ENCODE measurements at regions not wholly inside any gene's neighbourhood (a gene's known extent, or its start where the extent isn't known, plus 50 kb on each side); places are given as distances from the start of the nearest gene placed in this dataset.
"Not testable (repeated sequence)": the region's sequence is repeated elsewhere in the genome, so short reads cannot be mapped to it uniquely, and the experiment has no call there.

- H3K9me3 ChIP-seq (ENCODE audit: control insufficient read depth, low read length) = no peaks in the 10 kb centered on the region
- H3K9ac ChIP-seq (ENCODE audit: low read length) = no peak overlapping the region
- no peaks in the 10 kb centered on the region for H3K36me3 ChIP-seq (ENCODE audit: control insufficient read depth, insufficient read depth, low read length, severe bottlenecking)
- peaks cover 28% of the 10 kb centered on the region for H3K27me3 ChIP-seq (replicated peaks; ENCODE audit: control insufficient read depth, insufficient read depth, low read length)
- H3K4me1 ChIP-seq (ENCODE audit: control insufficient read depth, insufficient read depth, low read length) = no peaks in the 10 kb centered on the region
- no peak for DNase-seq (ENCODE audit: low read depth)
- H3K4me3 ChIP-seq (ENCODE audit: low read length) = no peak overlapping the region
Observed at GRCh38 chr17:77526259-77526711, 385.5 kb downstream of the SEC14L1 start.

GRCh38 chr17:77526728-77527350, 386.1 kb downstream of the SEC14L1 start:
- no peak overlapping the region for H3K9ac ChIP-seq (ENCODE audit: low read length)
- H3K36me3 ChIP-seq (ENCODE audit: control insufficient read depth, insufficient read depth, low read length, severe bottlenecking) = no peaks in the 10 kb centered on the region
- no peaks in the 10 kb centered on the region for H3K4me1 ChIP-seq (ENCODE audit: control insufficient read depth, insufficient read depth, low read length)
- no peak for DNase-seq (ENCODE audit: low read depth)
- peaks cover 29% of the 10 kb centered on the region for H3K27me3 ChIP-seq (replicated peaks; ENCODE audit: control insufficient read depth, insufficient read depth, low read length)
- no peak overlapping the region for H3K4me3 ChIP-seq (ENCODE audit: low read length)
- H3K9me3 ChIP-seq (ENCODE audit: control insufficient read depth, low read length) = no peaks in the 10 kb centered on the region

GRCh38 chr17:77527409-77527808, 386.6 kb downstream of the SEC14L1 start:
- peaks cover 31% of the 10 kb centered on the region for H3K27me3 ChIP-seq (replicated peaks; ENCODE audit: control insufficient read depth, insufficient read depth, low read length)
- DNase-seq (ENCODE audit: low read depth) = no peak
- no peaks in the 10 kb centered on the region for H3K4me1 ChIP-seq (ENCODE audit: control insufficient read depth, insufficient read depth, low read length)
- H3K9ac ChIP-seq (ENCODE audit: low read length) = no peak overlapping the region
- no peak overlapping the region for H3K4me3 ChIP-seq (ENCODE audit: low read length)
- H3K36me3 ChIP-seq (ENCODE audit: control insufficient read depth, insufficient read depth, low read length, severe bottlenecking) = no peaks in the 10 kb centered on the region
- no peaks in the 10 kb centered on the region for H3K9me3 ChIP-seq (ENCODE audit: control insufficient read depth, low read length)

- Histone ChIP-seq H3K4me3 (ENCODE audit: low read length) (no peak overlapping the region), H3K9me3 (ENCODE audit: control insufficient read depth, low read length) (no peaks in the 10 kb centered on the region), H3K36me3 (ENCODE audit: control insufficient read depth, insufficient read depth, low read length, severe bottlenecking) (no peaks in the 10 kb centered on the region), H3K27me3 (replicated peaks; ENCODE audit: control insufficient read depth, insufficient read depth, low read length) (peaks cover 33% of the 10 kb centered on the region), H3K9ac (ENCODE audit: low read length) (no peak overlapping the region), H3K4me1 (ENCODE audit: control insufficient read depth, insufficient read depth, low read length) (no peaks in the 10 kb centered on the region)
- no peak for DNase-seq (ENCODE audit: low read depth)
Observed at GRCh38 chr17:77527836-77528505, 387.2 kb downstream of the SEC14L1 start.

GRCh38 chr17:77528516-77529327, 388.0 kb downstream of the SEC14L1 start:
- peak; percentile 52 for DNase-seq (ENCODE audit: low read depth)
- Histone ChIP-seq H3K9ac (ENCODE audit: low read length) (no peak overlapping the region), H3K36me3 (ENCODE audit: control insufficient read depth, insufficient read depth, low read length, severe bottlenecking) (no peaks in the 10 kb centered on the region), H3K9me3 (ENCODE audit: control insufficient read depth, low read length) (no peaks in the 10 kb centered on the region), H3K27me3 (replicated peaks; ENCODE audit: control insufficient read depth, insufficient read depth, low read length) (peaks cover 33% of the 10 kb centered on the region), H3K4me1 (ENCODE audit: control insufficient read depth, insufficient read depth, low read length) (no peaks in the 10 kb centered on the region), H3K4me3 (ENCODE audit: low read length) (peak overlapping the region; percentile 47)

- peaks cover 33% of the 10 kb centered on the region for H3K27me3 ChIP-seq (replicated peaks; ENCODE audit: control insufficient read depth, insufficient read depth, low read length)
- H3K9ac ChIP-seq (ENCODE audit: low read length) = no peak overlapping the region
- DNase-seq (ENCODE audit: low read depth) = no peak
- H3K9me3 ChIP-seq (ENCODE audit: control insufficient read depth, low read length) = peaks cover 4% of the 10 kb centered on the region
- H3K36me3 ChIP-seq (ENCODE audit: control insufficient read depth, insufficient read depth, low read length, severe bottlenecking) = no peaks in the 10 kb centered on the region
- no peak overlapping the region for H3K4me3 ChIP-seq (ENCODE audit: low read length)
- H3K4me1 ChIP-seq (ENCODE audit: control insufficient read depth, insufficient read depth, low read length) = no peaks in the 10 kb centered on the region
Observed at GRCh38 chr17:77529328-77529650, 388.5 kb downstream of the SEC14L1 start.

GRCh38 chr17:77530591-77530990, 389.8 kb downstream of the SEC14L1 start:
- no peak for DNase-seq (ENCODE audit: low read depth)
- H3K4me1 ChIP-seq (ENCODE audit: control insufficient read depth, insufficient read depth, low read length) = no peaks in the 10 kb centered on the region
- peaks cover 6% of the 10 kb centered on the region for H3K9me3 ChIP-seq (ENCODE audit: control insufficient read depth, low read length)
- H3K4me3 ChIP-seq (ENCODE audit: low read length) = no peak overlapping the region
- H3K27me3 ChIP-seq (replicated peaks; ENCODE audit: control insufficient read depth, insufficient read depth, low read length) = peaks cover 33% of the 10 kb centered on the region
- no peak overlapping the region for H3K9ac ChIP-seq (ENCODE audit: low read length)
- H3K36me3 ChIP-seq (ENCODE audit: control insufficient read depth, insufficient read depth, low read length, severe bottlenecking) = no peaks in the 10 kb centered on the region

- no peaks in the 10 kb centered on the region for H3K36me3 ChIP-seq (ENCODE audit: control insufficient read depth, insufficient read depth, low read length, severe bottlenecking)
Observed at GRCh38 chr17:77531002-77531401, 390.2 kb downstream of the SEC14L1 start.

GRCh38 chr17:77531641-77532040, 390.9 kb downstream of the SEC14L1 start:
- peaks cover 40% of the 10 kb centered on the region for H3K27me3 ChIP-seq (replicated peaks; ENCODE audit: control insufficient read depth, insufficient read depth, low read length)
- H3K36me3 ChIP-seq (ENCODE audit: control insufficient read depth, insufficient read depth, low read length, severe bottlenecking) = no peaks in the 10 kb centered on the region
- no peak for DNase-seq (ENCODE audit: low read depth)
- peaks cover 6% of the 10 kb centered on the region for H3K9me3 ChIP-seq (ENCODE audit: control insufficient read depth, low read length)
- H3K9ac ChIP-seq (ENCODE audit: low read length) = no peak overlapping the region
- H3K4me3 ChIP-seq (ENCODE audit: low read length) = no peak overlapping the region
- H3K4me1 ChIP-seq (ENCODE audit: control insufficient read depth, insufficient read depth, low read length) = no peaks in the 10 kb centered on the region

More at GRCh38 chr17:77531002-77531401, 390.2 kb downstream of the SEC14L1 start:
- Histone ChIP-seq H3K4me3 (ENCODE audit: low read length) (no peak overlapping the region), H3K9me3 (ENCODE audit: control insufficient read depth, low read length) (peaks cover 6% of the 10 kb centered on the region), H3K4me1 (ENCODE audit: control insufficient read depth, insufficient read depth, low read length) (no peaks in the 10 kb centered on the region), H3K27me3 (replicated peaks; ENCODE audit: control insufficient read depth, insufficient read depth, low read length) (peaks cover 37% of the 10 kb centered on the region), H3K9ac (ENCODE audit: low read length) (no peak overlapping the region)
- DNase-seq (ENCODE audit: low read depth) = no peak

GRCh38 chr17:77533697-77534096, 392.9 kb downstream of the SEC14L1 start:
- DNase-seq (ENCODE audit: low read depth); H3K36me3 ChIP-seq (ENCODE audit: control insufficient read depth, insufficient read depth, low read length, severe bottlenecking); H3K4me3 ChIP-seq (ENCODE audit: low read length); H3K4me1 ChIP-seq (ENCODE audit: control insufficient read depth, insufficient read depth, low read length); H3K9me3 ChIP-seq (ENCODE audit: control insufficient read depth, low read length); H3K9ac ChIP-seq (ENCODE audit: low read length): not testable (repeated sequence)
- peaks cover 47% of the 10 kb centered on the region for H3K27me3 ChIP-seq (replicated peaks; ENCODE audit: control insufficient read depth, insufficient read depth, low read length)

- DNase-seq (ENCODE audit: low read depth) = no peak
- H3K9ac ChIP-seq (ENCODE audit: low read length) = no peak overlapping the region
- H3K27me3 ChIP-seq (replicated peaks; ENCODE audit: control insufficient read depth, insufficient read depth, low read length) = peaks cover 47% of the 10 kb centered on the region
- peaks cover 6% of the 10 kb centered on the region for H3K9me3 ChIP-seq (ENCODE audit: control insufficient read depth, low read length)
- no peaks in the 10 kb centered on the region for H3K4me1 ChIP-seq (ENCODE audit: control insufficient read depth, insufficient read depth, low read length)
- H3K4me3 ChIP-seq (ENCODE audit: low read length) = no peak overlapping the region
- no peaks in the 10 kb centered on the region for H3K36me3 ChIP-seq (ENCODE audit: control insufficient read depth, insufficient read depth, low read length, severe bottlenecking)
Observed at GRCh38 chr17:77534137-77534536, 393.4 kb downstream of the SEC14L1 start.

Data from adipocyte (in vitro differentiated cells).